Panc1 (cell line): ENCODE measurements at regions not wholly inside any gene's neighbourhood (a gene's known extent, or its start where the extent isn't known, plus 50 kb on each side); places are given as distances from the start of the nearest gene placed in this dataset.

Experiments used
- ATAC-seq: fragments of 200-7000 bp; cut with Tn5 transposase; 2 replicates; pipeline ENCODE4 v1.9.1; 2020; ENCODE audit warnings: mild to moderate bottlenecking, moderate library complexity
- BruUV-seq: library from RNA; stranded (reverse); fragments of 400-500 nt; replicated peaks from 2 replicates; lab custom pipeline; 2021; lab: Mats Ljungman, UMichigan
- CTCF ChIA-PET: fragments of 300-600 bp; sonication (Branson Sonifier 250); formaldehyde crosslinking; loops from one replicate; lab custom pipeline; 2022; ENCODE audit warnings: antibody characterized with exemption; lab: Charles Lee
- POLR2A ChIA-PET: fragments of 300-600 bp; sonication (Branson Sonifier 250); formaldehyde crosslinking; loops from one replicate; lab custom pipeline; 2022; ENCODE audit warnings: antibody characterized with exemption; lab: Charles Lee
- DNase-seq: peaks from one replicate; pipeline ENCODE4 v3.0.0-alpha.2; 2010; ENCODE audit warnings: low read depth, low spot score
- H3K27ac ChIP-seq: 2 replicates; pipeline ENCODE4 v1.5.1; 2011; ENCODE audit warnings: mild to moderate bottlenecking, low read length, inconsistent platforms
- H3K27me3 ChIP-seq: fragments of 200-500 bp; sonication (Bioruptor generic); 2 replicates; pipeline ENCODE4 v1.6.0; 2014; ENCODE audit warnings: low read length, inconsistent platforms; ENCODE audit not compliant: control insufficient read depth, insufficient read depth
- H3K36me3 ChIP-seq: fragments of 200-500 bp; sonication (Bioruptor generic); 2 replicates; pipeline ENCODE4 v1.5.1; 2014; ENCODE audit warnings: inconsistent platforms, mild to moderate bottlenecking, low read length, moderate library complexity; ENCODE audit not compliant: control insufficient read depth, insufficient read depth
- H3K4me1 ChIP-seq: 2 replicates; pipeline ENCODE4 v1.5.1; 2011; ENCODE audit warnings: inconsistent platforms, mild to moderate bottlenecking, low read length, moderate library complexity; ENCODE audit not compliant: control insufficient read depth, insufficient read depth
- H3K4me3 ChIP-seq, 2 experiments: 2 replicates each; pipeline ENCODE4 v1.5.1; 2011 to 2012; ENCODE audit warnings: low read depth in 2 of 2, low read length in 2 of 2, mild to moderate bottlenecking in 2 of 2, inconsistent platforms in 1 of 2, moderate library complexity in 1 of 2
- H3K9me3 ChIP-seq: fragments of 200-500 bp; sonication (Bioruptor generic); 2 replicates; pipeline ENCODE4 v1.5.1; 2014; ENCODE audit warnings: low read depth, mild to moderate bottlenecking, inconsistent platforms, low read length, moderate library complexity; ENCODE audit not compliant: control insufficient read depth, insufficient read depth
- CTCF ChIP-seq: fragments of 450-650 bp; IDR thresholded peaks from 2 replicates; pipeline ENCODE4 v1.5.1; 2017; ENCODE audit warnings: mild to moderate bottlenecking
- POLR2AphosphoS5 ChIP-seq: IDR thresholded peaks from 2 replicates; pipeline ENCODE4 v1.6.1; 2012; ENCODE audit warnings: mild to moderate bottlenecking, low read depth, low read length, moderate library complexity
- REST ChIP-seq, 2 experiments: IDR thresholded peaks; 2 replicates each; pipeline ENCODE4 v1.6.1; 2011 to 2012; ENCODE audit warnings: low read depth in 2 of 2, control low read depth in 1 of 2, low read length in 1 of 2, mild to moderate bottlenecking in 1 of 2, moderate library complexity in 1 of 2; ENCODE audit not compliant: insufficient read depth in 1 of 2
- SIN3A ChIP-seq: IDR thresholded peaks from 2 replicates; pipeline ENCODE4 v1.6.1; 2012; ENCODE audit warnings: low read depth, mild to moderate bottlenecking, low read length, moderate library complexity, borderline replicate concordance; ENCODE audit not compliant: insufficient read depth
- TCF7L2 ChIP-seq: IDR thresholded peaks from 2 replicates; pipeline ENCODE4 v1.6.1; 2011; ENCODE audit warnings: mild to moderate bottlenecking, low read depth, low read length, inconsistent platforms
- in situ Hi-C: cut with HindIII; loops from 2 replicates; pipeline ENCODE4 v1.10.0; 2016; ENCODE audit warnings: low sequenced_read_pairs, low pct_unique_long_range_greater_than_20kb
- intact Hi-C: fragments of 100-400 bp; cut with micrococcal nuclease; formaldehyde crosslinking; loops from one replicate; pipeline ENCODE4 v1.10.0; 2022; ENCODE audit not compliant: unreplicated experiment

- Histone ChIP-seq H3K4me1 (no peaks in the 10 kb centered on the region), H3K27ac (no peak overlapping the region), H3K36me3 (no peaks in the 10 kb centered on the region), H3K4me3 (no peak overlapping the region), H3K9me3 (no peaks in the 10 kb centered on the region), H3K27me3 (no peaks in the 10 kb centered on the region)
- no peak for TF ChIP-seq TCF7L2
- no peak for TF ChIP-seq CTCF
- no peak for TF ChIP-seq POLR2AphosphoS5
- no peak for TF ChIP-seq SIN3A
- TF ChIP-seq REST (IDR thresholded peaks at IDR 0.05; ENCODE audit: insufficient read depth in 1 of 2, low read depth in 2 of 2, low read length in 1 of 2) = no peak
- ChIA-PET POLR2A (no interaction called here), CTCF (no interaction called here)
- BruUV-seq = no TSS peak
- in situ Hi-C loops = no loop called here
- DNase-seq (no peak), ATAC-seq (no peak)
- intact Hi-C loops = no loop called here
These were observed 556.5 kb downstream of the DHX35 start for GRCh38 chr20:39518654-39519053.

- BruUV-seq = no TSS peak
- Histone ChIP-seq H3K27ac (no peak overlapping the region), H3K9me3 (no peaks in the 10 kb centered on the region)
These were observed 554.8 kb downstream of the DHX35 start for GRCh38 chr20:39516964-39517363.

More at GRCh38 chr20:39516964-39517363, 554.8 kb downstream of the DHX35 start:
- Histone ChIP-seq H3K36me3 (no peaks in the 10 kb centered on the region), H3K4me1 (no peaks in the 10 kb centered on the region), H3K4me3 (no peak overlapping the region), H3K27me3 (no peaks in the 10 kb centered on the region)
- no peak for TF ChIP-seq CTCF
- no peak for TF ChIP-seq TCF7L2
- no peak for TF ChIP-seq REST (IDR thresholded peaks at IDR 0.05; ENCODE audit: insufficient read depth in 1 of 2, low read depth in 2 of 2, low read length in 1 of 2)
- no peak for TF ChIP-seq SIN3A
- no peak for TF ChIP-seq POLR2AphosphoS5
- ChIA-PET POLR2A (no interaction called here), CTCF (no interaction called here)
- no peak for DNase-seq
- ATAC-seq = no peak
- in situ Hi-C loops = no loop called here
- intact Hi-C loops = no loop called here
